ENCODE measurements at regions not wholly inside any gene's neighbourhood (a gene's known extent, or its start where the extent isn't known, plus 50 kb on each side); places are given as distances from the start of the nearest gene placed in this dataset.

- TF ChIP-seq CTCF (IDR thresholded peaks at IDR 0.05) = no peak
- no peak for TF ChIP-seq POLR2A (IDR thresholded peaks at IDR 0.05)
- TF ChIP-seq EP300 (IDR thresholded peaks at IDR 0.05) = no peak
- TF ChIP-seq POLR2AphosphoS5 (IDR thresholded peaks at IDR 0.05) = no peak
Measured at GRCh38 chr5:88113429-88113828, 155.2 kb downstream of the TMEM161B start.
